Activated T-cell treated with anti-CD3 and anti-CD28 coated beads, Interleukin-2, amount 50 U/mL, for 24 hours (primary cell): ENCODE measurements at regions not wholly inside any gene's neighbourhood (a gene's known extent, or its start where the extent isn't known, plus 50 kb on each side); places are given as distances from the start of the nearest gene placed in this dataset.

Experiments
- DNase-seq: peaks from one replicate; pipeline ENCODE4 v3.0.0-alpha.2; 2020
- H3K27ac Mint-ChIP-seq: 2 replicates; pipeline ENCODE4 v1.8.0; 2020; ENCODE audit warnings: mild to moderate bottlenecking, mixed read lengths
- H3K27me3 Mint-ChIP-seq: 2 replicates; pipeline ENCODE4 v1.8.0; 2020; ENCODE audit warnings: mixed read lengths
- H3K36me3 Mint-ChIP-seq: 2 replicates; pipeline ENCODE4 v1.8.0; 2020; ENCODE audit warnings: low read depth, mixed read lengths
- H3K4me1 Mint-ChIP-seq: 2 replicates; pipeline ENCODE4 v1.8.0; 2020; ENCODE audit warnings: low read depth, mixed read lengths
- H3K4me3 Mint-ChIP-seq: 2 replicates; pipeline ENCODE4 v1.8.0; 2020; ENCODE audit warnings: mild to moderate bottlenecking, moderate library complexity, mixed read lengths
- H3K9me3 Mint-ChIP-seq: 2 replicates; pipeline ENCODE4 v1.8.0; 2020; ENCODE audit warnings: mixed read lengths

- no peak for DNase-seq
- peaks cover 17% of the 10 kb centered on the region for H3K27me3 Mint-ChIP-seq
- no peaks in the 10 kb centered on the region for H3K4me1 Mint-ChIP-seq
- no peaks in the 10 kb centered on the region for H3K36me3 Mint-ChIP-seq
- H3K4me3 Mint-ChIP-seq, result no peak overlapping the region
- H3K9me3 Mint-ChIP-seq, result no peaks in the 10 kb centered on the region
- H3K27ac Mint-ChIP-seq, result no peak overlapping the region
Observed at GRCh38 chr10:78146200-78146599, 112.5 kb downstream of the RPS24 start.

- DNase-seq, result no peak
- Mint-ChIP-seq H3K27me3 (peaks cover 10% of the 10 kb centered on the region), H3K4me3 (no peak overlapping the region), H3K9me3 (no peaks in the 10 kb centered on the region), H3K36me3 (no peaks in the 10 kb centered on the region), H3K27ac (no peak overlapping the region), H3K4me1 (no peaks in the 10 kb centered on the region)
Observed at GRCh38 chr10:78147202-78147601, 113.5 kb downstream of the RPS24 start.

- no peak overlapping the region for H3K27ac Mint-ChIP-seq
Observed at GRCh38 chr10:78148216-78148960, 114.7 kb downstream of the RPS24 start.

GRCh38 chr10:78148961-78149612, 115.4 kb downstream of the RPS24 start:
- Mint-ChIP-seq H3K4me3 (no peak overlapping the region), H3K4me1 (no peaks in the 10 kb centered on the region), H3K36me3 (no peaks in the 10 kb centered on the region), H3K27ac (no peak overlapping the region), H3K9me3 (no peaks in the 10 kb centered on the region), H3K27me3 (no peaks in the 10 kb centered on the region)
- DNase-seq, result no peak

More at GRCh38 chr10:78148216-78148960, 114.7 kb downstream of the RPS24 start:
- Mint-ChIP-seq H3K4me3 (no peak overlapping the region), H3K4me1 (no peaks in the 10 kb centered on the region), H3K27me3 (peaks cover 4% of the 10 kb centered on the region), H3K36me3 (no peaks in the 10 kb centered on the region), H3K9me3 (no peaks in the 10 kb centered on the region)
- no peak for DNase-seq

- no peak for DNase-seq
- Mint-ChIP-seq H3K27me3 (no peaks in the 10 kb centered on the region), H3K4me3 (no peak overlapping the region), H3K36me3 (no peaks in the 10 kb centered on the region), H3K9me3 (no peaks in the 10 kb centered on the region), H3K27ac (no peak overlapping the region), H3K4me1 (no peaks in the 10 kb centered on the region)
Observed at GRCh38 chr10:78150756-78151155, 117.1 kb downstream of the RPS24 start.

GRCh38 chr10:78155722-78156121, 122.1 kb downstream of the RPS24 start:
- Mint-ChIP-seq H3K4me1 (no peaks in the 10 kb centered on the region), H3K27me3 (peaks cover 2% of the 10 kb centered on the region), H3K9me3 (no peaks in the 10 kb centered on the region), H3K27ac (no peak overlapping the region), H3K36me3 (no peaks in the 10 kb centered on the region), H3K4me3 (no peak overlapping the region)
- DNase-seq, result no peak

GRCh38 chr10:78160591-78160990, 126.9 kb downstream of the RPS24 start:
- Mint-ChIP-seq H3K4me1 (no peaks in the 10 kb centered on the region), H3K36me3 (no peaks in the 10 kb centered on the region), H3K27ac (no peak overlapping the region), H3K4me3 (no peak overlapping the region), H3K27me3 (peaks cover 6% of the 10 kb centered on the region), H3K9me3 (no peaks in the 10 kb centered on the region)
- DNase-seq, result no peak

- no peak for DNase-seq
- no peak overlapping the region for H3K4me3 Mint-ChIP-seq
- no peaks in the 10 kb centered on the region for H3K4me1 Mint-ChIP-seq
- no peak overlapping the region for H3K27ac Mint-ChIP-seq
- no peaks in the 10 kb centered on the region for H3K9me3 Mint-ChIP-seq
- peaks cover 6% of the 10 kb centered on the region for H3K27me3 Mint-ChIP-seq
- H3K36me3 Mint-ChIP-seq, result no peaks in the 10 kb centered on the region
Observed at GRCh38 chr10:78162853-78163252, 129.2 kb downstream of the RPS24 start.

GRCh38 chr10:78164702-78165101, 131.0 kb downstream of the RPS24 start:
- no peaks in the 10 kb centered on the region for H3K9me3 Mint-ChIP-seq
- H3K4me1 Mint-ChIP-seq, result no peaks in the 10 kb centered on the region
- H3K27me3 Mint-ChIP-seq, result peaks cover 6% of the 10 kb centered on the region
- H3K27ac Mint-ChIP-seq, result no peak overlapping the region
- H3K4me3 Mint-ChIP-seq, result no peak overlapping the region
- no peaks in the 10 kb centered on the region for H3K36me3 Mint-ChIP-seq
- no peak for DNase-seq

GRCh38 chr10:78165172-78165571, 131.5 kb downstream of the RPS24 start:
- Mint-ChIP-seq H3K4me1 (no peaks in the 10 kb centered on the region), H3K36me3 (no peaks in the 10 kb centered on the region), H3K4me3 (no peak overlapping the region), H3K27me3 (peaks cover 4% of the 10 kb centered on the region), H3K9me3 (no peaks in the 10 kb centered on the region), H3K27ac (no peak overlapping the region)
- no peak for DNase-seq

GRCh38 chr10:78165617-78166016, 132.0 kb downstream of the RPS24 start:
- H3K27ac Mint-ChIP-seq, result no peak overlapping the region
- H3K4me1 Mint-ChIP-seq, result no peaks in the 10 kb centered on the region
- no peak for DNase-seq
- H3K36me3 Mint-ChIP-seq, result no peaks in the 10 kb centered on the region
- H3K9me3 Mint-ChIP-seq, result no peaks in the 10 kb centered on the region
- no peak overlapping the region for H3K4me3 Mint-ChIP-seq
- H3K27me3 Mint-ChIP-seq, result peaks cover 4% of the 10 kb centered on the region

GRCh38 chr10:78166261-78166660, 132.6 kb downstream of the RPS24 start:
- peaks cover 4% of the 10 kb centered on the region for H3K27me3 Mint-ChIP-seq
- H3K4me3 Mint-ChIP-seq, result no peak overlapping the region
- H3K9me3 Mint-ChIP-seq, result no peaks in the 10 kb centered on the region
- no peak overlapping the region for H3K27ac Mint-ChIP-seq
- H3K36me3 Mint-ChIP-seq, result no peaks in the 10 kb centered on the region
- H3K4me1 Mint-ChIP-seq, result no peaks in the 10 kb centered on the region
- DNase-seq, result no peak

- DNase-seq, result no peak
- Mint-ChIP-seq H3K4me1 (no peaks in the 10 kb centered on the region), H3K27ac (no peak overlapping the region), H3K36me3 (no peaks in the 10 kb centered on the region), H3K9me3 (no peaks in the 10 kb centered on the region), H3K27me3 (no peaks in the 10 kb centered on the region), H3K4me3 (no peak overlapping the region)
Observed at GRCh38 chr10:78169214-78169613, 135.6 kb downstream of the RPS24 start.

- Mint-ChIP-seq H3K27me3 (no peaks in the 10 kb centered on the region), H3K36me3 (no peaks in the 10 kb centered on the region), H3K4me3 (no peak overlapping the region), H3K27ac (no peak overlapping the region), H3K4me1 (no peaks in the 10 kb centered on the region), H3K9me3 (no peaks in the 10 kb centered on the region)
- DNase-seq, result no peak
Observed at GRCh38 chr10:78170026-78170475, 136.4 kb downstream of the RPS24 start.

GRCh38 chr10:78171633-78172400, 138.2 kb downstream of the RPS24 start:
- H3K9me3 Mint-ChIP-seq, result no peaks in the 10 kb centered on the region
- no peaks in the 10 kb centered on the region for H3K4me1 Mint-ChIP-seq
- DNase-seq, result no peak
- no peak overlapping the region for H3K27ac Mint-ChIP-seq
- no peak overlapping the region for H3K4me3 Mint-ChIP-seq
- no peaks in the 10 kb centered on the region for H3K36me3 Mint-ChIP-seq
- H3K27me3 Mint-ChIP-seq, result no peaks in the 10 kb centered on the region
